ENCODE measurements at regions not wholly inside any gene's neighbourhood (a gene's known extent, or its start where the extent isn't known, plus 50 kb on each side); places are given as distances from the start of the nearest gene placed in this dataset.
"Not testable (repeated sequence)": the region's sequence is repeated elsewhere in the genome, so short reads cannot be mapped to it uniquely, and the experiment has no call there.

DNA sequence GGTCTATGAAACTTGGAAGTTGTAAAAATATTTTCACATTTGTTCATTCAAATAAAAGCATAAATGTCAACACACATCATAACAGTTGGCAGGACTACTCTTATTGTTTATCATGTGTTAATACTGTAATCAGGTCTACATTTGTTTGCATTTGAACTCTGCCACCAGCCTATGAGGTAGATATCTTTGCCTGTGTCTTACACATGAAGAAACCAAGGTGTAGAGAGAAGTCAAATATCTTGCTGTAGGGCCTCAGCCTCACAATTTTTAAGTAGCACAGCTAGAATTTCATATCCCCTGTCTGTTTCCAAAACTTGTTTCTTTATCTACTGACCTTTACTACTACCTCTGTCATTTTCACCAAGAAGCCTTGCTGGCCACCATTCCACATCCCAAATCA, 161.9 kb downstream of the ZIC4 start:
- no peak overlapping the region for H3K4me3 ChIP-seq (replicated peaks in 1 of 2; ENCODE audit: low read depth in 2 of 2, low read length in 2 of 2)
- TF ChIP-seq, protein P1, sequence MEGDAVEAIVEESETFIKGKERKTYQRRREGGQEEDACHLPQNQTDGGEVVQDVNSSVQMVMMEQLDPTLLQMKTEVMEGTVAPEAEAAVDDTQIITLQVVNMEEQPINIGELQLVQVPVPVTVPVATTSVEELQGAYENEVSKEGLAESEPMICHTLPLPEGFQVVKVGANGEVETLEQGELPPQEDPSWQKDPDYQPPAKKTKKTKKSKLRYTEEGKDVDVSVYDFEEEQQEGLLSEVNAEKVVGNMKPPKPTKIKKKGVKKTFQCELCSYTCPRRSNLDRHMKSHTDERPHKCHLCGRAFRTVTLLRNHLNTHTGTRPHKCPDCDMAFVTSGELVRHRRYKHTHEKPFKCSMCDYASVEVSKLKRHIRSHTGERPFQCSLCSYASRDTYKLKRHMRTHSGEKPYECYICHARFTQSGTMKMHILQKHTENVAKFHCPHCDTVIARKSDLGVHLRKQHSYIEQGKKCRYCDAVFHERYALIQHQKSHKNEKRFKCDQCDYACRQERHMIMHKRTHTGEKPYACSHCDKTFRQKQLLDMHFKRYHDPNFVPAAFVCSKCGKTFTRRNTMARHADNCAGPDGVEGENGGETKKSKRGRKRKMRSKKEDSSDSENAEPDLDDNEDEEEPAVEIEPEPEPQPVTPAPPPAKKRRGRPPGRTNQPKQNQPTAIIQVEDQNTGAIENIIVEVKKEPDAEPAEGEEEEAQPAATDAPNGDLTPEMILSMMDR (IDR thresholded peaks at IDR 0.05; ENCODE audit: low read depth, low read length), result no peak
- no peak for DNase-seq (ENCODE audit: low read depth in 2 of 2)

DNA sequence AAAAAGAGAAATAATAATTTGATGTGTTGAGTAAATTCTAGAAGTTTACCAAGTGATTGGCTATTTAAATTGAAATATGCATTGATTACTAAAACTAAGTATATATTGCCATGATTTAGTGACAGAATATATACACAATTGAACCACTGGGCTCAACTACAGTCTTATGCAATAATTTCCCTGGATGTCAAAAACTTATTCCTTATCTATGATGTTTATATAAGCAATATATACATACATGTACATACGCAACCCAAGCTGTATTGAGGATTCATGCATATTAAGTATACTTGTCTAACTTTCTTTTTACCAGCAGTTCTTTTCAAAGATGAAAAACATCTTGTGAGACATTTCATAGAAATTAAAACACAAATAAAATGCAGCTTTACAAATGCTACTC, 165.8 kb downstream of the ZIC4 start:
- TF ChIP-seq, protein P1 (IDR thresholded peaks at IDR 0.05; ENCODE audit: low read depth, low read length), result no peak
- DNase-seq (ENCODE audit: low read depth in 2 of 2), result no peak
- no peak overlapping the region for H3K4me3 ChIP-seq (replicated peaks in 1 of 2; ENCODE audit: low read depth in 2 of 2, low read length in 2 of 2)

DNA sequence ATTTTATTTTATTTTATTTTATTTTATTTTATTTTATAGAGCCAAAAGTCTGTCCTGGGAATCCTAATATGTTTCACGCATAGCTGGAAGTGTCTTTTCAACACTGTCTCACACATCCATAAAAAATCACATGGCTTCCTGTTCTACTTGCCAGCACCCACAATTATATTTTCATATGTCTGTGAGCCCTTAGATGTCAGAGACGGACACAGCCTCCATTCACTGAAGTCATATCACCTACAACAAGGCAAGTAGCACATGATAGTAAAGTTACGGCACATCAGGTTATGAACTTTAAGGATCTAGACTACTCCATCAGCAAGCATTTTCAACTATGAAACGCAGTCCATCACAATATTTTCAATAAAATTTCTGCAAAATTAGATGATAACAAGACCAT, 168.4 kb downstream of the ZIC4 start:
- H3K4me3 ChIP-seq (replicated peaks in 1 of 2; ENCODE audit: low read depth in 2 of 2, low read length in 2 of 2), result no peak overlapping the region
- DNase-seq (ENCODE audit: low read depth in 2 of 2), result no peak
- TF ChIP-seq, protein P1 (IDR thresholded peaks at IDR 0.05; ENCODE audit: low read depth, low read length), result no peak

DNA sequence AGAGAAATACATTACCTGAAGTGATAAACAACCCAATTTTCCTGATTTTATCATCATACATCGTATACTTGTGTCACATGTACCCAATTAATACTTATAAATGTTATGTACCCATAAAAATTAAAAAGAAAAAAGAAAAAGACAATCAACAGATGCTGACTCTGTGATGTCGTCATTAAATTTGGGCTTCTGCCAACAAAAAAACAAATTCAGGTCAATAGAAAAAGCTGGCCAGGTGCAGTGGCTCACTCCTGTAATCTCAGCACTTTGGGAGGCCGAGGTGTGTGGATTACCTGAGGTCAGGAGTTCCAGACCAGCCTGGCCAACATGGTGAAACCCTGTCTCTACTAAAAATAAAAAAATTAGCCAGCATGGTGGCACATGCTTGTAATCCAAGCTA, 174.4 kb downstream of the ZIC4 start:
- not testable (repeated sequence) for H3K4me3 ChIP-seq (replicated peaks in 1 of 2; ENCODE audit: low read depth in 2 of 2, low read length in 2 of 2); DNase-seq (ENCODE audit: low read depth in 2 of 2)

DNA sequence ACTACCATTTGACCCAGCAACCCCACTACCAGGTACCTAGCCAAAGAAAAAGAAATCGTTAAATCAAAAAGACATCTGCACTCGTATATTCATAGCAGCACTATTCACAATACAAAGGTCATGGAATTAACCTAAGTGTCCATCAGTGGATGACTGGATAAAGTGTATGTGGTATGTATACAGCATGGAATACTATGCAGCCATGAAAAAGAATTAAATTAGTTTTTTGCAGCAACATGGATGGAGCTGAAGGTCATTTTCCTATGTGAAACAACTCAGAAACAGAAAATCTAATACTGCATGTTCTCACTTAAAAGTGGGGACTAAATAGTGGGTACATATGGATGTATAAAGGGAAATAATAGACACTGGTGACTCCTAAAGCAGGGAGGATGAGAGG, 175.2 kb downstream of the ZIC4 start:
- H3K4me3 ChIP-seq (replicated peaks in 1 of 2; ENCODE audit: low read depth in 2 of 2, low read length in 2 of 2), result no peak overlapping the region
- DNase-seq (ENCODE audit: low read depth in 2 of 2), result no peak
- TF ChIP-seq, protein P1 (IDR thresholded peaks at IDR 0.05; ENCODE audit: low read depth, low read length), result no peak

DNA sequence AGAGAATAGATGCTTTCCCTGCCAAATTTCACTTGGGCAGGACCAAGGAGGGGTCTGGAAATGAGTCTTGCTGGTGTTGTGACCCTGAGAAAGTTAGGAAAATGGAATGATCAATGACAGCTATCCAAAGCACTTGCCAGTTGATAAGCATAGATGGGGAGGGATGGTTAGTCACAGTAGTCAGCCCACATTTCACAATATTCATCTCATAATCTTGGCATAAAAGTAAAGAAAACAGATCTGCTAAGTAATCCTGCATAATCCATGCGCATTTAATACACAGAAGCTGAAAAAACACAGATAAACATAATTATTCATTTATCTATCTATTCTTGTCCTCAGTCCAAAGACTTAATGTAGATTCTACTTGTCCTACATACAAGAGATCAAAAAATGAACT, 184.1 kb downstream of the ZIC4 start:
- TF ChIP-seq, protein P1 (IDR thresholded peaks at IDR 0.05; ENCODE audit: low read depth, low read length), result no peak
- peak in 1 of 2 donors; percentile 4 for DNase-seq (ENCODE audit: low read depth in 2 of 2)

DNA sequence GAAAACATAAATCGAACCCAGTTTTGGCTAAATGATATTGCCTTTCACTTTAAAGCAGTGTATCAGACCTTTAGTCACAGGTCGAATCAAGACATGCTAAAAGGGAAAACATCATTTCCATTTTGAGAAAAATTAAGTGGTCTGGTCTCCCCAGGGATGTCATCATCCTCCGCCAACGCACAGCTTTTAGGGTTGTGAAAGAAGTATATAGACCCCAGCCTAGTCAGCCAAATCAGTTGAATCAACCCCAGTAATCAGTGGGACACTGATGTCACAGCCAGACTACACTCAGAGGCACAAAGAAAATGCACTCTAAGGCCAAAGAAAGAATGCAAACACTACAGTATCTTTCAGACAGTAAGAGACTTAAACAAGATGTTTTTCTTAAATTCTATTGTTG, 187.4 kb downstream of the ZIC4 start:
- no peak for DNase-seq (ENCODE audit: low read depth in 2 of 2)
- TF ChIP-seq, protein P1 (IDR thresholded peaks at IDR 0.05; ENCODE audit: low read depth, low read length), result no peak
- H3K4me3 ChIP-seq (replicated peaks in 1 of 2; ENCODE audit: low read depth in 2 of 2, low read length in 2 of 2), result no peak overlapping the region

More for the DNA sequence above, 184.1 kb downstream of the ZIC4 start:
- H3K4me3 ChIP-seq (replicated peaks in 1 of 2; ENCODE audit: low read depth in 2 of 2, low read length in 2 of 2), result no peak overlapping the region

All from cardiac fibroblast (primary cell).